ENCODE measurements at regions not wholly inside any gene's neighbourhood (a gene's known extent, or its start where the extent isn't known, plus 50 kb on each side); places are given as distances from the start of the nearest gene placed in this dataset.

- DNase-seq (ENCODE audit: low spot score) (no peak), ATAC-seq (no peak)
- H3K27ac Mint-ChIP-seq: no peak overlapping the region
- TF ChIP-seq CBFB (CRISPR knock-in tag; IDR thresholded peaks at IDR 0.05; ENCODE audit: low read depth) (no peak), SP1 (CRISPR knock-in tag; conservative IDR thresholded peaks at IDR 0.05) (no peak), HMGA2 (CRISPR knock-in tag; IDR thresholded peaks at IDR 0.05) (no peak), FOXP1 (CRISPR knock-in tag; IDR thresholded peaks at IDR 0.05; ENCODE audit: borderline replicate concordance) (no peak), IRF1 (CRISPR knock-in tag; IDR thresholded peaks at IDR 0.05) (no peak), NFE2L1 (CRISPR knock-in tag; IDR thresholded peaks at IDR 0.05) (no peak), E2F1 (CRISPR knock-in tag; IDR thresholded peaks at IDR 0.05) (no peak), MLX (CRISPR knock-in tag; IDR thresholded peaks at IDR 0.05) (no peak), IRF2 (CRISPR knock-in tag; IDR thresholded peaks at IDR 0.05; ENCODE audit: borderline replicate concordance, low read depth) (no peak), PRRX2 (CRISPR knock-in tag; IDR thresholded peaks at IDR 0.05) (no peak), ZNF263 (CRISPR knock-in tag; IDR thresholded peaks at IDR 0.05; ENCODE audit: low read depth) (no peak), CREM (CRISPR knock-in tag; IDR thresholded peaks at IDR 0.05) (no peak), PRDM15 (CRISPR knock-in tag; IDR thresholded peaks at IDR 0.05) (no peak), STAT6 (CRISPR knock-in tag; conservative IDR thresholded peaks at IDR 0.05; ENCODE audit: low read depth) (no peak)
- H3K36me3 Mint-ChIP-seq: no peaks in the 10 kb centered on the region
- CTCF ChIA-PET: no interaction called here
- H3K9me3 Mint-ChIP-seq: 0 out of 2 replicates have a peak, but pooled peaks cover under 1% of the 10 kb centered on the region
- no peak overlapping the region for H3K4me3 Mint-ChIP-seq
- POLR2A ChIA-PET: no interaction called here
- H3K4me1 Mint-ChIP-seq: peaks cover 30% of the 10 kb centered on the region
- H3K27me3 Mint-ChIP-seq (ENCODE audit: low read depth): no peaks in the 10 kb centered on the region
Measured at GRCh38 chr13:108033800-108034707, 181.3 kb downstream of the LIG4 start.

- 0 out of 2 replicates have a peak, but pooled peaks cover 3% of the 10 kb centered on the region for H3K9me3 Mint-ChIP-seq
- H3K27me3 Mint-ChIP-seq (ENCODE audit: low read depth): no peaks in the 10 kb centered on the region
- ATAC-seq (peak; percentile 90), DNase-seq (ENCODE audit: low spot score) (no peak)
- CTCF ChIA-PET: no interaction called here
- no peak for TF ChIP-seq MYBL2 (CRISPR knock-in tag; IDR thresholded peaks at IDR 0.05)
- no peak overlapping the region for H3K4me3 Mint-ChIP-seq
- H3K27ac Mint-ChIP-seq: peak overlapping the region; percentile 50
- H3K36me3 Mint-ChIP-seq: no peaks in the 10 kb centered on the region
- POLR2A ChIA-PET: no interaction called here
- H3K4me1 Mint-ChIP-seq: peaks cover 39% of the 10 kb centered on the region
Measured at GRCh38 chr13:108031865-108032264, 183.5 kb downstream of the LIG4 start.
